Parathyroid adenoma (tissue), 2 donors: ENCODE measurements at regions not wholly inside any gene's neighbourhood (a gene's known extent, or its start where the extent isn't known, plus 50 kb on each side); places are given as distances from the start of the nearest gene placed in this dataset.

Experiments used
- H2AFZ ChIP-seq: fragments of 300-600 bp; sonication (generic); one replicate; pipeline ENCODE4 v1.7.0; 2017; ENCODE audit warnings: antibody characterized with exemption, mild to moderate bottlenecking
- H3K27ac ChIP-seq: fragments of 300-600 bp; sonication (generic); one replicate; pipeline ENCODE4 v1.7.0; 2017
- H3K27me3 ChIP-seq: fragments of 300-600 bp; sonication (generic); one replicate; pipeline ENCODE4 v1.7.0; 2017; ENCODE audit warnings: low read length; ENCODE audit not compliant: control insufficient read depth, insufficient read depth
- H3K36me3 ChIP-seq: fragments of 300-600 bp; sonication (generic); one replicate; pipeline ENCODE4 v1.7.0; 2017; ENCODE audit warnings: low read length; ENCODE audit not compliant: control insufficient read depth, insufficient read depth
- H3K4me1 ChIP-seq: fragments of 300-600 bp; sonication (generic); one replicate; pipeline ENCODE4 v1.7.0; 2017; ENCODE audit warnings: control low read depth
- H3K4me2 ChIP-seq: fragments of 300-600 bp; sonication (generic); one replicate; pipeline ENCODE4 v1.7.0; 2017; ENCODE audit warnings: low read length
- H3K4me3 ChIP-seq: fragments of 300-600 bp; sonication (generic); one replicate; pipeline ENCODE4 v1.7.0; 2017; ENCODE audit warnings: low read depth, low read length
- H3K79me2 ChIP-seq: fragments of 300-600 bp; sonication (generic); one replicate; pipeline ENCODE4 v1.7.0; 2017; ENCODE audit warnings: control low read depth
- H3K9ac ChIP-seq: fragments of 300-600 bp; sonication (generic); one replicate; pipeline ENCODE4 v1.7.0; 2017; ENCODE audit warnings: mild to moderate bottlenecking
- H3K9me3 ChIP-seq: fragments of 300-600 bp; sonication (generic); one replicate; pipeline ENCODE4 v1.7.0; 2017; ENCODE audit warnings: low read length; ENCODE audit not compliant: control insufficient read depth
- TF ChIP-seq, protein P1 (sequence below): fragments of 300-600 bp; sonication (generic); IDR thresholded peaks from one replicate; pipeline ENCODE4 v1.7.0; 2017; ENCODE audit warnings: antibody characterized with exemption, mild to moderate bottlenecking
- donor health status: primary hyperparathyroidism.

DNA sequence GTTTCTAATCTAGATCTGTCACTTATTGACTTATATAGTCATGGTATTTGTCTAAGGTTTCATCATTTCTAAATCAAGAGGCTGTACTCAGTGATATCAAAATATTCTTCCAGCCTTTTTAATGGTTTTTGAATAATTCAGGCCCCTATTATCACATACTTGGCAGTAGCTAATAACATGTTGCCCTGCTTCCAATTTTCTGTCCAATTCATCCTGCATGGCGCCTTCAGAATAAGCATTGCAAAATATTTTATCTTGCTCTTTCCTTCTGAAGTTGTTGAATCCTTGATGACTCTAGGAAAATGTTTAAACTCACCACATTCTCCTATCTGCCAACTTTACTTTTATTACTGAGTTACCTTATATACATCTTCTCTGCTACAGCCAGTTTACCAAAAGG, 517.2 kb upstream of the B3GALT2 start:
- no peaks in the 10 kb centered on the region for H3K79me2 ChIP-seq
- H2AFZ ChIP-seq: no peak overlapping the region
- H3K9me3 ChIP-seq: no peaks in the 10 kb centered on the region
- H3K27ac ChIP-seq: no peak overlapping the region
- no peaks in the 10 kb centered on the region for H3K36me3 ChIP-seq
- H3K27me3 ChIP-seq: no peaks in the 10 kb centered on the region
- H3K4me2 ChIP-seq: no peak overlapping the region
- H3K9ac ChIP-seq: no peak overlapping the region
- no peak overlapping the region for H3K4me3 ChIP-seq
- TF ChIP-seq, protein P1, sequence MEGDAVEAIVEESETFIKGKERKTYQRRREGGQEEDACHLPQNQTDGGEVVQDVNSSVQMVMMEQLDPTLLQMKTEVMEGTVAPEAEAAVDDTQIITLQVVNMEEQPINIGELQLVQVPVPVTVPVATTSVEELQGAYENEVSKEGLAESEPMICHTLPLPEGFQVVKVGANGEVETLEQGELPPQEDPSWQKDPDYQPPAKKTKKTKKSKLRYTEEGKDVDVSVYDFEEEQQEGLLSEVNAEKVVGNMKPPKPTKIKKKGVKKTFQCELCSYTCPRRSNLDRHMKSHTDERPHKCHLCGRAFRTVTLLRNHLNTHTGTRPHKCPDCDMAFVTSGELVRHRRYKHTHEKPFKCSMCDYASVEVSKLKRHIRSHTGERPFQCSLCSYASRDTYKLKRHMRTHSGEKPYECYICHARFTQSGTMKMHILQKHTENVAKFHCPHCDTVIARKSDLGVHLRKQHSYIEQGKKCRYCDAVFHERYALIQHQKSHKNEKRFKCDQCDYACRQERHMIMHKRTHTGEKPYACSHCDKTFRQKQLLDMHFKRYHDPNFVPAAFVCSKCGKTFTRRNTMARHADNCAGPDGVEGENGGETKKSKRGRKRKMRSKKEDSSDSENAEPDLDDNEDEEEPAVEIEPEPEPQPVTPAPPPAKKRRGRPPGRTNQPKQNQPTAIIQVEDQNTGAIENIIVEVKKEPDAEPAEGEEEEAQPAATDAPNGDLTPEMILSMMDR: no peak
- H3K4me1 ChIP-seq: no peaks in the 10 kb centered on the region

DNA sequence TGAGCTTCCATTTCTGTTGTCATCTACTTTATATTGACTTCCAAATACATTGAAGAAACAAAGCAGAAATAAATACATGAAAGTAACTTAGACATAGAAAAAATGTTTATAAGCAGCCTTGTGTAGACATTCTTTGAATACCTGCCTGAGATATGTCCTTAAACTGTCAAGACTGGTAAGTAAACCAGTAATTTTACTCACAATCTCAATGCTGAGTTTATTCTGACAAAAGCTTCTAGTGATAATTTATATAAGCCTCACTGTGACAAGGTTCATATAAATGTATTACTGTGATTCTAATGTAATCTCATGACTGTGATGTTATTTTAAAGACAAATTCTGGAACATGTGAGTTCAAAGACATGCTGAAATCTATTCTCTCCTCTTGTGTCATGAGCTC, 516.7 kb upstream of the B3GALT2 start:
- Histone ChIP-seq H2AFZ (no peak overlapping the region), H3K4me2 (no peak overlapping the region), H3K36me3 (no peaks in the 10 kb centered on the region), H3K27me3 (no peaks in the 10 kb centered on the region), H3K4me3 (no peak overlapping the region), H3K9ac (no peak overlapping the region), H3K9me3 (no peaks in the 10 kb centered on the region), H3K27ac (no peak overlapping the region), H3K79me2 (no peaks in the 10 kb centered on the region), H3K4me1 (no peaks in the 10 kb centered on the region)
- TF ChIP-seq, protein P1: no peak

DNA sequence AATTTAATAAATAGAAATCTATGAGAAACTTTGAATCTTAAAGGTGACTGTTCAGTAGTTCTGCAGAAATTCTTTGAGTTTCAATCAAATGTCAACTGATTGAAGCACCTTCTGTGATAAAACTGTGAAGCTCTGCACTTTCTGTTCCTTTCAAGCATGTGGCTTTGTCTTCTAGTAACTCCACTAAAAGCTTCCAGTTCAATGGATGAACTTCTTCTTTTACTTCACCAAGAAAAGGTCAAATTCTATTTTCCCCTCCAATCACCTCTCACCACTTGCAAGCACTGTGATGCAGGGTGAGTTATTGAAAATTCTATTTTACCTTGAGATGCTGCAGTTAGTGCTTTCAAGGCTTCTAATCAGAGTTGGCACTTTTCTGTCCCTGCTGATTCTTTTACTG, 515.3 kb upstream of the B3GALT2 start:
- no peak overlapping the region for H3K27ac ChIP-seq
- H2AFZ ChIP-seq: no peak overlapping the region
- H3K27me3 ChIP-seq: no peaks in the 10 kb centered on the region

DNA sequence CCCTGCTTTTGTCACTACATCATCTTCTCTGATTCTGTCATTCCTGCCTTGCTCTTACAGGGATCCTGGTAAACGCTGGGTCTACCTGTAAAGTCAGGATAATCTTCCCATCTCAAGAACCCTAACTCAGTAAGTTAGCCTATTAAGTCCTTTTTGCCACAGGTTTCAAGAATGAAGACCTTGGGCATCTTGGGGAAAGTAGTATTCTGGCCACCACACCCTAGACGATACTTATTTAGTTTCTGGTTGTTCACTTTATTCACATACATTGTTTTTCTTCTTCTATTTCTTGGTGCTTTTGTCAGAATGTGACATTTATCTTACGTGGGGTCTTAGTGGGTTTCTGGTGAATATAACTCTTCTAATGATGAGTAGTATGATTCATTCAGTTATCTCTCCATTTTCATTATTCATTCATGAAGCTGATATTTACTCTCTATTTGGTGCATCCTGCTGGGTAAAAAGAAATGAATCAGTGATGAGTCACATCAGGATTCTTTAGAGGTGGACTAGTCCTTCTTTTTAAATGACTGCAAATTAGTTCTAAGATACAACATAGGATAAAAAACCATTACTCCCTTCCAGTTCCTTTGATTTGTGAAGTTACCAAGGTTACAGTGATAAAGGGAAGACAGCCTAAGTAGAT, 514.4 kb upstream of the B3GALT2 start:
- Histone ChIP-seq H3K27me3 (no peaks in the 10 kb centered on the region), H3K4me2 (no peak overlapping the region), H3K4me3 (no peak overlapping the region), H3K4me1 (no peaks in the 10 kb centered on the region), H3K36me3 (no peaks in the 10 kb centered on the region), H3K27ac (no peak overlapping the region), H3K79me2 (no peaks in the 10 kb centered on the region), H2AFZ (no peak overlapping the region), H3K9me3 (no peaks in the 10 kb centered on the region), H3K9ac (no peak overlapping the region)
- TF ChIP-seq, protein P1: no peak

More for the DNA sequence above, 515.3 kb upstream of the B3GALT2 start:
- no peaks in the 10 kb centered on the region for H3K79me2 ChIP-seq
- no peaks in the 10 kb centered on the region for H3K36me3 ChIP-seq
- TF ChIP-seq, protein P1: no peak
- H3K9me3 ChIP-seq: no peaks in the 10 kb centered on the region
- no peaks in the 10 kb centered on the region for H3K4me1 ChIP-seq
- no peak overlapping the region for H3K4me2 ChIP-seq
- no peak overlapping the region for H3K9ac ChIP-seq
- no peak overlapping the region for H3K4me3 ChIP-seq

DNA sequence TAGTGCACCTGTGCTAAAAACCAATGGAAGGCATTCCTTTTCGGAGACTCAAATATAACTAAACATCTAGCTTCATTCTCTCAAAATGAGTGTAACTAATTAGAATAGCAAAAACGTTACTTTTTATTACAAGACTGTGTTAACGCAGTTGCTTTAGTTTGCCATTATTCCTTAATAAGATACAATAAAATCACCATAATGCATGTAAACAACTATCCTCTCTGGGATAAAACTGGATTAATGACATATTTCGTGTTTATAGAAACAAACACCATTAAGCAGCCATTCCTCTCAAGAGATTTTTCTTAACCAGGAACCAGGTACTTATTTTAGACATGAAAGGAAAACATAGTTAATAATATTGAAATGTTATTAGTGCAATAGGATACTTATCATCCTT, 512.8 kb upstream of the B3GALT2 start:
- TF ChIP-seq, protein P1: no peak
- Histone ChIP-seq H2AFZ (no peak overlapping the region), H3K4me1 (no peaks in the 10 kb centered on the region), H3K4me3 (no peak overlapping the region), H3K36me3 (no peaks in the 10 kb centered on the region), H3K79me2 (no peaks in the 10 kb centered on the region), H3K4me2 (no peak overlapping the region), H3K27ac (no peak overlapping the region), H3K9ac (no peak overlapping the region), H3K27me3 (no peaks in the 10 kb centered on the region), H3K9me3 (no peaks in the 10 kb centered on the region)
